Left colon (tissue), 2 donors: ENCODE measurements at regions not wholly inside any gene's neighbourhood (a gene's known extent, or its start where the extent isn't known, plus 50 kb on each side); places are given as distances from the start of the nearest gene placed in this dataset.

Source experiments
- ATAC-seq: fragments of 200-7000 bp; cut with Tn5 transposase; one replicate; pipeline ENCODE4 v1.9.1; 2020; ENCODE audit warnings: mild to moderate bottlenecking, moderate library complexity
- DNase-seq, 2 donors: peaks; one replicate each; pipeline ENCODE4 v3.0.0-alpha.2; 2020
- intact Hi-C, 2 donors: fragments of 100-400 bp; cut with DNase I in 1 of 2; cut with micrococcal nuclease in 1 of 2; formaldehyde crosslinking; loops; one replicate each; pipeline versions ENCODE4 v1.11.2 to v1.14.0; 2022; cut with DNase I, micrococcal nuclease
- donor health status: DM: no; HTN: no; CAD: no.
- donor health status: DM: yes; HTN: yes; CAD: no.

GRCh38 chr1:5374192-5374591, 618.0 kb downstream of the NPHP4 start:
- no peak for ATAC-seq
- intact Hi-C loops: no loop called here
- no peak for DNase-seq

DNA sequence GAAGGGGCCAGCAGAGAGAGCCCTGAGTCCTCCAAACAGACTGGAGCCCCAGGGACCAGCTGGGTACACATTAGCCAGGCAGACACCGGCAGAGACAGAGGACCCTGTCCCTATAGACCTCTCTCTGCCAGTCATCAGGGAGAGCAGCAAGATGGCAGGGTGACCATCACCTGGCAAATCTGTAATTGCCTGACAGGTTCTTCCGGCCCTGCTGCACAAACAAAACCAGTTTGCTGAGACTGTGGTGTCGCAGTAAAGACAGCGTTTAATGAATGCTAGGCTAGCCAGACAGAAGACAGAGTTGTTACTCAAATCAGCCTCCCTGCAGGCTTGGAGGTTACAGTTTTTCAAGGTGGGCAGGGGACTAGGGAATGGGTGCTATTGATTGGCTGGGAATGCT, 618.9 kb downstream of the NPHP4 start:
- ATAC-seq: no peak
- DNase-seq: no peak
- intact Hi-C loops: no loop called here

GRCh38 chr1:5371270-5371669, 621.0 kb downstream of the NPHP4 start:
- ATAC-seq (no peak), DNase-seq (no peak)
- intact Hi-C loops: no loop called here

DNA sequence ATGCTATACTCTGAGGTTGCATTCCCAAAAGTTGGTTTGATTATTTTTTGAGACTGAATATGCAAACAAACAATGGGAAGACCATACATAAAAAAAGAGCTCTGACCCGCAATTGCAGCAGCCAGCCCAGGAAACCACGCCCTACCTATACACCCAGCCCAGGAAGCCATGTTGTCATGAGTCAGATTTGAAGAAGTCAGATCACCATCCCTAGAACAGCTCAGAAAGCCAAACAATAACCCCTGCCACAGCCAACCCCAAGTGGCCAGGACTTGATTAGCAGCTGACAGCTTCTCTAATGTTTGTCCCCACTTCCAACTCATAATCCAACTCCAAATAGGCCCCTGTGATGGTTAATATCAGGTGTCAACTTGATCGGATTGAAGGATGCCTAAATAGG, 621.9 kb downstream of the NPHP4 start:
- ATAC-seq (no peak), DNase-seq (no peak)
- intact Hi-C loops: no loop called here

DNA sequence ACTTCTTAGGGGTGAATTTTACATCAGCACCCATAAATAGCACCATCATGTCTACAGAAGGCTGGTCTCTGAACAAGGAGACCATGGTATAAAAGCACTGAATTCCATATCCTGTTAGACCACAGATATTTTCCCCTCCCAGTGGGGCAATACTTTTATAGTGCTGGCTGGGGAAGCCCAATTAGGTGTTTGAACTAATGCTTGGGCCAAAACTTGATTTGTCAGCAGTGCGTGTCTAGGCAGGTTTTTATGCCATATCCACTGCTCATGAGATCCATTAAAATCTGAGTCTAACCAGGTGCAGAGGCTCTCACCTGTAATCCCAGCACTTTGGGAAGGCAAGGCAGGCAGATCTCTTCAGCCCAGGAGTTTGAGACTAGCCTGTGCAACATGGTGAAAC, 623.0 kb downstream of the NPHP4 start:
- DNase-seq (no peak), ATAC-seq (no peak)
- intact Hi-C loops: no loop called here

- DNase-seq (no peak), ATAC-seq (no peak)
- intact Hi-C loops: no loop called here
Measured at GRCh38 chr1:5368201-5368600, 624.0 kb downstream of the NPHP4 start.

DNA sequence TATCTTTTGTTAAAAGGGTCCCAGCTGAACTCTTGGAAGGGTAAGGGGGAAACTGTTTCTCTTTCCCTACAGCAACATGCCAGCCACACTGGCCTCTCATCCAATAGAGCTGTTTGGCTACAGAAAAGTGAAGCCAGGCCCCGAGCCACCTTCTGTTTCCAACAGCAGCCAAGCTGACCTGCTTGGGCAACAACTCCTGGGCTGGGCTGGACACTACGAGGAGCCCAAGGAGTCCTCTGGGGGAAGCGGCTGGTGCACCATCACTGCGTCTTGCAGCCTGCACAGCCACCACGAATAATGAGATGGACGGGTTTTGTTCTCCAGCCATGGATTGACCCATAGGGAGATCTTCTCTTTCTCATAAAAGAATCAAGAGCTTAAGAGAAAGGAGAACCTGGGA, 624.9 kb downstream of the NPHP4 start:
- intact Hi-C loops: no loop called here
- no peak for DNase-seq
- ATAC-seq: no peak

GRCh38 chr1:5365751-5366150, 626.5 kb downstream of the NPHP4 start:
- no peak for ATAC-seq
- DNase-seq: no peak
- intact Hi-C loops: no loop called here

- ATAC-seq (no peak), DNase-seq (no peak)
- intact Hi-C loops: no loop called here
Measured at GRCh38 chr1:5364591-5364990, 627.6 kb downstream of the NPHP4 start.

DNA sequence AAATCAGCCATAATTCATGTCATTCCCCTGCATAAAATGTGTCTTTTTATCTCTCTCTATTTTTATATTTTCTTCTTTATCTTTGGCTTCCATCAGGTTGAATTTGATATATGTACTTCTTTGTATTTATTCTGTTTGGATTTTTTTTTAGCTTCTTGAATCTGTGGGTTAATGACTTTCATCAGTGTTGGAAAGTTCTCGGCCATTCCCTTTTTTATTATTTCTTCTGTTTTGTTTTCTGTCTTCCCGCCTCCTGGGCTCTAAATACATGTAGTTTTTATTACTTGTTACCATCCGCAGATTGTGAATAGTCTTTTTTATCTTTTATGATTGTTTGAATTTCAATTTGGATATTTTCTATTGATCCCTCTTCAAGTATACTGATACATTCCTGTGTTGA, 637.5 kb downstream of the NPHP4 start:
- ATAC-seq (no peak), DNase-seq (no peak)
- intact Hi-C loops: no loop called here

- DNase-seq (no peak), ATAC-seq (no peak)
- intact Hi-C loops: no loop called here
Measured at GRCh38 chr1:5351366-5351765, 640.9 kb downstream of the NPHP4 start.

- ATAC-seq (no peak), DNase-seq (no peak)
- intact Hi-C loops: no loop called here
Measured at GRCh38 chr1:5349526-5349925, 642.7 kb downstream of the NPHP4 start.

GRCh38 chr1:5348732-5349465, 643.3 kb downstream of the NPHP4 start:
- no peak for ATAC-seq
- intact Hi-C loops: no loop called here
- no peak for DNase-seq

DNA sequence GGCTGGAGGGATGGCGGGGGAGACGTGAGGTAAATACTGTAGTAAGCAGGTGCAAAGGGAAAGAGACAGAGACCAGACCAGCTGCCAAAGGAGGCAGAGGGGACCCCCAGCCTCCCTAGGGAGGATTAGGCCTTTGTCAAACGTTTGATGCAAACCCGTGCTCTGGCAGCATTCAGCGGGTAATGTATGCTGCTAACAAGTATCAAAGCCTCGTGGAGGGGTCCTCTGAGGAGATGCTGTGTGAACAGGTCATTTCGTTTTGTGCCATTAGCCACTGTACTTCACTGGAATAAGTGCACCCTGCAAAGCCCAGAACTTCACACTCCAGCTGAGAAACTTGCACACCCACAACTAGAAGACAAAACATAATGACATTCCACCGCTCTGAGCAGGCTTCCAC, 644.5 kb downstream of the NPHP4 start:
- DNase-seq (no peak), ATAC-seq (no peak)
- intact Hi-C loops: no loop called here

DNA sequence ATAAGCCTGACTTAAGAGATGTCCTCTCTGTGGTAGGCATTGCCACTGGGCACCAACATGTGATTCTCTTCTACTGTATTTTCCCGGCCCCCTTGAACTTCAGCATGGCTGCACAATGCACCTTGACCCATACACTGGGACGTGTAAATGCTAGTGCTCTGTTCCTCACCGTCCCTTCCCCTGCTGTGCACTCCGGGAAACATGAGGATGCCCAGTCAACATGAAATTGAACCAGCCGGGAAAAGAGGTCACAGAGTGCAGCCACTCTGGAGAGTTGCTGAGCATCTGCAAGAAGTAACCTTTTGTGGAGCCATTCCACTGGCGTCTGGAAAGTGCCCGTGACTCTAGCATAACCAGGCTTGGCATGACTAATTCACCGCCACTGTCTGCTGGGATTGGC, 646.7 kb downstream of the NPHP4 start:
- no peak for ATAC-seq
- intact Hi-C loops: no loop called here

DNA sequence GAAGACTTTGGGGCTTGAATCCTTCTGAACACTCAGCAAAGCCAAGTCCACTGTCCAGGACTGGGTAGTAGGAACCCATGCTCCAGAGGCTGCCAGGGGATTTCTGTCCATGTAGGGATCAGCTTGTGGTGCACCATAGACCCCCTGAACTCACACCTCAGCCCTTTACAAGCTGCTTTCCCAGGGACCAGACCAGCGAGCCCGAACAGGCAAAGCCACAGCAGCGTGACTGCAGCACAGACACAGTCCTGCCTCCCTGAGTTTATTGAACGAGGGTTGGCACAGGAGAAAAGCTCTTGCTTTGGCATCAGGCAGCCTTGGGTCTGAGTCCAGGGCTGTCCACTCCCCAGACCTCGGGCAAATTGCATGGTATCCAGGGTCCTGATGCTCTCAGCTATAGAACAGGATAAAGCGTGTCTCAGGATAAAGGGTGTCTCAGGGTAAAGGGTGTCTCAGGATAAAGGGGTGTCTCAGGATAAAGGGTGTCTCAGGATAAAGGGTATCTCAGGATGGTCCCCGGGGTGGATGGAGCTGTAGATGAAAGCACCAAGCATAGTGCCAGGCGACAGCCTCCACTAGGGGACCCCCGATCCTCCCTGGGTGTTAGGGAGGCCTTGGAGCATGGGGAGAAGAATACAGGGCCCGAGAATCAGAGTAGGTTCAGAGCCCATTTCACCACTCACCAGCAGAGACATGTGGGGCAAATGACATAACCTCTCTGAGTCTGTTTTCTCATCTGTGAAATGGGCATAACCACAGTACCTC, 648.8 kb downstream of the NPHP4 start:
- intact Hi-C loops: no loop called here

More for the DNA sequence above, 646.7 kb downstream of the NPHP4 start:
- DNase-seq: no peak

DNA sequence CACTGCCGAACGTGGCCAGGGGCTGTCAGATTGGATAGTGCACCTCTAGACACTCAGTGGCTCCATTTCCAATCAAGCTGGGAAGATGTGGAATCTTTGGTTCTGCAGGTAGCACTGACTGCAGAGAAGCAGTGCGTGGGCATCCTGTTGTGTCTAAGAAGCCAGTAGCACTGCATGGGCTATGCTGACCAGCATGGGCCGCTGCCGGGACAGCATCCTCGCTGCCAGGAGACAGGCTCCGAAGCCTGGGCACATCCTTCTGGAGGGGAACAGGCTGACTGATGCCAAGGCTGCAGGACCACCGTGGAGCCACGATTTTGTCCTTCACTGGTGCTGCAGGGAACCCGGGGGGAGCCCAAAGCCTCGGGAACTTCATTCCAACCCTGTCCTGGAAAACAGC, 649.4 kb downstream of the NPHP4 start:
- ATAC-seq (no peak), DNase-seq (no peak)
- intact Hi-C loops: no loop called here

More for the DNA sequence above, 648.8 kb downstream of the NPHP4 start:
- no peak for DNase-seq
- ATAC-seq: no peak

DNA sequence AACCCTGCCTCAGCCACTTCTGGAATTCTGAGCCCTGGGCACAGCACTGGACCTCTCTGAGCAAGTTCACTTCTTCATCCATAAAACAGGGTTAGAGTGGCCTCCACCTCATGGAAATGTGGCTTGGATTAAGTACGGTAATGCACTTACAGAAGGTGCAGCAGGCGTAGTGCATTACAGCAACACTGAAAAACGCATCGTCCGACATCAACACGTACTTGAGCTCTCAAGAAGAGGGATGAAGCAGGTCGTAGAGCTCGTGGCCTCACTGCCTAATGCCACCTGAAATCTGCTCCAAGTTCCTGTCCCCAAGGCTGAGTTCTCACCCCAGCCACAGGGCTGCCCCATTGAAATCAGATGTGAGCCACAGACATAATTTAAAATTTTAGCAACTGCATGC, 650.1 kb downstream of the NPHP4 start:
- DNase-seq (no peak), ATAC-seq (no peak)
- intact Hi-C loops: no loop called here

DNA sequence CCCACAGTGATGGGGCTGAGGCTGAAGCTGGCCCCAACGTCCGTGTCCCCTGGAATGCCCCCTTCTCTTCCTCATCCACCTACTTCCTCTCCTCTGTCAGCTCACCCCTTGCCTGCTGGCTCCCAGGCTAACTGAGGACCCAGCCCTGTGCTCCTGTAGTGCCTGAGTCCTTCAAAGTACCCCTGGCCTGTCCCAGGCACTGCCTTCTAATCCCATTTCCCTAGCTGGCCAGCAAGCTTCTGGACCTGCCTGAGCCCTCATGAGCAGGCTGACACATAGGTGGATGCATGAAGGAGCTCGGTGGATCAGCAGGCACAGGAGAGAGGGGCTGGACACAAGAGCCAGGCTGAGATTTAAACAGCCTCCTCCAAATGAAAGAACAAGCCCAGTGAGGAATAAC, 650.8 kb downstream of the NPHP4 start:
- DNase-seq (no peak), ATAC-seq (no peak)
- intact Hi-C loops: no loop called here

DNA sequence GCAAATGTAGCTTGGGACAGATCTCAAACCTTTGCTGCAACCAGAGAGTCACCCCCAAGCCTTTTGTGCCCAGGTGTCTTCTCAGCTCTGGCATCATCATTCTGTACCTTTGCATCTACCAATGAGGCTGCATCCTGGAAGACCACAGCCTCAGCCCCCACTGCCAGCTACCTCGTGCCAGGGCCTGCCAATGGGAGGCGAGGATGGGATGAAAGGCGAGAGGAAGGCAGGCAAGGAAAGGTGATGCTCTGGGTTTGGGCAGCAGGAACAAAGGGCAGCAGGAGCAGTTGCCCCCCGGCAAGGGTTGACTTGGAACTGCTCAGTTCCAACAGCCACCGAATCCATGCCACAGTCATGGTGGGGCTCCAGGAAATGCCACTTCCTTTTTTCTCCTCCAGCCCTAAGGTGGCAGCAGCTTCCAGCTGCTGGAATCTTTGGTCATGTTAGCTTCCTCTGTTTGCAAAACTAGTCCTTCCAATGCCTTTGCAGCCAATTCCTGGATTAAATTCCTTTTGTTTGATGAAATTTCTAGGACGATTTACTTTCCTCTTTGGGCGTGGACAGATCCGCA, 651.6 kb downstream of the NPHP4 start:
- intact Hi-C loops: no loop called here
- DNase-seq (no peak), ATAC-seq (no peak)
